ENCODE measurements at regions not wholly inside any gene's neighbourhood (a gene's known extent, or its start where the extent isn't known, plus 50 kb on each side); places are given as distances from the start of the nearest gene placed in this dataset.

DNA sequence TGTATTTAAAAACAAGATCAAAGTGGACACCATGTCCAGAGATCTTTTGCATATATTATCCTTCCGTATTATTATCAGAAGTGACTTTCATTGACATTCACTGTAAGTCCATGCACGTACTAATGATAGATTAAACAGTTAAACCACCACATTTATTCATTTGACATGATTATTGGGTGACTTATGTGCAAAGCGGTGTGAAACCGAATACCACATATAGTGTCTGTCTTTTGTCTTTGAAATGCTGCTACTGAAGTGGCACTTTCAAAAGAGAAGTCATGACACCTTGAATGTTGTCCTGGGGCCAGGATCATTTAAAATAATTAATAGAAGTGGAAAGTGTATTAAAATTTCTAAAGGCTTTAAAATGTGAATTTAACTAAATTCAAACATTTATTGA lies 100.1 kb downstream of the ERCC5 start:
- DNase-seq: no peak
- H3K27ac ChIP-seq: no peak overlapping the region
- TF ChIP-seq, protein P1, sequence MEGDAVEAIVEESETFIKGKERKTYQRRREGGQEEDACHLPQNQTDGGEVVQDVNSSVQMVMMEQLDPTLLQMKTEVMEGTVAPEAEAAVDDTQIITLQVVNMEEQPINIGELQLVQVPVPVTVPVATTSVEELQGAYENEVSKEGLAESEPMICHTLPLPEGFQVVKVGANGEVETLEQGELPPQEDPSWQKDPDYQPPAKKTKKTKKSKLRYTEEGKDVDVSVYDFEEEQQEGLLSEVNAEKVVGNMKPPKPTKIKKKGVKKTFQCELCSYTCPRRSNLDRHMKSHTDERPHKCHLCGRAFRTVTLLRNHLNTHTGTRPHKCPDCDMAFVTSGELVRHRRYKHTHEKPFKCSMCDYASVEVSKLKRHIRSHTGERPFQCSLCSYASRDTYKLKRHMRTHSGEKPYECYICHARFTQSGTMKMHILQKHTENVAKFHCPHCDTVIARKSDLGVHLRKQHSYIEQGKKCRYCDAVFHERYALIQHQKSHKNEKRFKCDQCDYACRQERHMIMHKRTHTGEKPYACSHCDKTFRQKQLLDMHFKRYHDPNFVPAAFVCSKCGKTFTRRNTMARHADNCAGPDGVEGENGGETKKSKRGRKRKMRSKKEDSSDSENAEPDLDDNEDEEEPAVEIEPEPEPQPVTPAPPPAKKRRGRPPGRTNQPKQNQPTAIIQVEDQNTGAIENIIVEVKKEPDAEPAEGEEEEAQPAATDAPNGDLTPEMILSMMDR (IDR thresholded peaks at IDR 0.05): no peak
- TF ChIP-seq EP300 (IDR thresholded peaks at IDR 0.05; ENCODE audit: low read depth) (no peak), POLR2AphosphoS5 (IDR thresholded peaks at IDR 0.05) (no peak), POLR2A (IDR thresholded peaks at IDR 0.05) (no peak)
- no peaks in the 10 kb centered on the region for H3K36me3 ChIP-seq
- peaks cover 3 to 7% of the 10 kb centered on the region in 2 donors for H3K9me3 ChIP-seq
- in situ Hi-C loops (cut with MboI; ENCODE audit: low pct_ligation_motif_present in 1 of 4, low pct_unique_long_range_greater_than_20kb in 1 of 4, low sequenced_read_pairs in 3 of 4) (no loop called here), intact Hi-C loops (cut with DNase I; ENCODE audit: low total_unique reads) (loop anchor here (5.0 kb wide), 1 partner anchor 1949 kb away; no protein-coding TSS in a partner anchor)
- H3K27me3 ChIP-seq: peaks cover 65% of the 10 kb centered on the region
- H3K4me1 ChIP-seq: peaks cover 0 to 12% (median 3%) of the 10 kb centered on the region in 4 donors
- WGBS, 2 donors (ENCODE audit: low coverage in 1 of 2): 27 to 44% methylated on average over 4 of the region's 4 CpGs
- no peak overlapping the region for H3K4me3 ChIP-seq

DNA sequence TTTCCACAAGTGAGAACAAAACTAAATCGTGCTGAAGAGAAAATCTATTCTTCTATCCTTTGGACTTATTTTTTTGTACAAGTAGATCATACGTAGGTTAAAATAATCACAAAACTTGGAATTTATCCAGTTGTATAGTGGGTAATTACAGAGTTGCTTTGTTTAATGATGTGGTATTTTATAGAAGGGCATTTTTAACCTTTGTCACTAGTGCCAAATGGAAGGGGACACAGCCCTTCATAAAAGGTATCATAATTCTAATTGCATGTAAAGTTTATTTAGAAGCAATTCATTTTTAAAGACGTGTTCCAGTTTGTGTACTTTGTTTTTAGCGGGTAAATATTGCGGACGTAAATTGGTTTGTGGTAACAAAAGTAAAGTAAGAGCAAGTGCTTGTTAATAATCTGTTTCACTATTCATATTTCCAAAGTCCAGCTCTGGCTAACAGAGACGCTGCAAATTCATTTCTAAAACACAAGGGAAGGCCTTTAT lies 99.5 kb downstream of the ERCC5 start:
- no peak overlapping the region for H3K27ac ChIP-seq
- in situ Hi-C loops (cut with MboI; ENCODE audit: low pct_ligation_motif_present in 1 of 4, low pct_unique_long_range_greater_than_20kb in 1 of 4, low sequenced_read_pairs in 3 of 4): no loop called here
- H3K9me3 ChIP-seq: peaks cover 3 to 7% of the 10 kb centered on the region in 2 donors
- WGBS, 2 donors (ENCODE audit: low coverage in 1 of 2): 42 to 45% methylated on average over 7 of the region's 7 CpGs
- no peak overlapping the region for H3K4me3 ChIP-seq
- H3K27me3 ChIP-seq: peaks cover 63% of the 10 kb centered on the region
- no peaks in the 10 kb centered on the region for H3K36me3 ChIP-seq
- intact Hi-C loops (cut with DNase I; ENCODE audit: low total_unique reads): loop anchor here (5.0 kb wide), 1 partner anchor 1948 kb away; no protein-coding TSS in a partner anchor
- TF ChIP-seq POLR2AphosphoS5 (IDR thresholded peaks at IDR 0.05): no peak
- TF ChIP-seq, protein P1 (IDR thresholded peaks at IDR 0.05): no peak
- peaks cover 0 to 12% (median 3%) of the 10 kb centered on the region in 4 donors for H3K4me1 ChIP-seq
- no peak for DNase-seq

DNA sequence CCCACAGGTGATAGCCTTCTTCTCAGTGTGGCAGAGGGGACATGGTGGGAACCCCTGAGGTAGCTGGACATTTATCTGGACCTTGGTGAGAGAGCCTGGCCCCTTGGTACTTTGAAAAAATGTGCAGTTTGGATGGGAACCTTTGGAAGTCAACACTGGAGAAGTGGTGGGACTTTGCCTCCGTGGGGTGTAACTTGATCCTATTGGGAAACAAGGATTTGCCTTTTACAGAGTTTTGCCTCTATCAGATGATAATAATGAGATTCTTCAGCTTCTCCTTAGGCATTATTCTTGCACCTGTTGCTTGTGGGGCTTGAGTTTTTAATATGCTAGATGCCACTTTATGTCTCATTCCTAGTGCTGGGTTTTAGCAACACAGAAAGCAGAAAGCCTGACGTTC lies 99.0 kb downstream of the ERCC5 start:
- H3K9me3 ChIP-seq: peaks cover 3 to 7% of the 10 kb centered on the region in 2 donors
- TF ChIP-seq, protein P1 (IDR thresholded peaks at IDR 0.05): no peak
- no peak for TF ChIP-seq POLR2AphosphoS5 (IDR thresholded peaks at IDR 0.05)
- TF ChIP-seq POLR2A (IDR thresholded peaks at IDR 0.05): no peak
- no peak for TF ChIP-seq EP300 (IDR thresholded peaks at IDR 0.05; ENCODE audit: low read depth)
- 35 to 53% methylated on average over 2 of the region's 2 CpGs for WGBS, 2 donors (ENCODE audit: low coverage in 1 of 2)
- H3K27ac ChIP-seq: no peak overlapping the region
- intact Hi-C loops (cut with DNase I; ENCODE audit: low total_unique reads): loop anchor here (5.0 kb wide), 1 partner anchor 1948 kb away; no protein-coding TSS in a partner anchor
- H3K4me3 ChIP-seq: no peak overlapping the region
- H3K36me3 ChIP-seq: no peaks in the 10 kb centered on the region
- H3K27me3 ChIP-seq: peaks cover 63% of the 10 kb centered on the region
- in situ Hi-C loops (cut with MboI; ENCODE audit: low pct_ligation_motif_present in 1 of 4, low pct_unique_long_range_greater_than_20kb in 1 of 4, low sequenced_read_pairs in 3 of 4): no loop called here
- H3K4me1 ChIP-seq: peaks cover 0 to 12% (median 3%) of the 10 kb centered on the region in 4 donors
- no peak for DNase-seq

DNA sequence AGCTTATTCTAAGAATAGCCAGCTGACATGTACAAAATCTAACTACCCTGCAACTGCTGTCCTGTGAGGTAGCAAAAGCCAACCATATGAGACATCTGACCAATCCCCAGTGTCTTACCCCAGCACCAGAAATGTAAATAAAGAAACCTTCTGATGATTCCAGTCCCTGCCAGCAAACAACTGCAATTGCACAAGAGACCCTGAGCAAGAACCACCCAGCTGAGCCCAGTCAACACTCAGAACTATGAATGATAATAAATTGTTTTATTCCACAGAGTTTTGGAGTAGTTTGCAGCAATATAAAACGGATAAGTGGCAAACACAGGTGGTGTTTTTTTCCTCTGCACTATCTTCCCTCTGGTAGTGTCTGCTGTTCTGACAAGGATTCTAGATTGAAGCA lies 94.9 kb downstream of the ERCC5 start:
- peaks cover 3 to 7% of the 10 kb centered on the region in 2 donors for H3K9me3 ChIP-seq

More for the DNA sequence above, 94.9 kb downstream of the ERCC5 start:
- in situ Hi-C loops (cut with MboI; ENCODE audit: low pct_ligation_motif_present in 1 of 4, low pct_unique_long_range_greater_than_20kb in 1 of 4, low sequenced_read_pairs in 3 of 4): no loop called here
- no peak for DNase-seq
- 72 to 80% methylated on average over 1 of the region's 1 CpG for WGBS, 2 donors (ENCODE audit: low coverage in 1 of 2)
- Histone ChIP-seq H3K27me3 (peaks cover 43% of the 10 kb centered on the region), H3K36me3 (no peaks in the 10 kb centered on the region), H3K4me3 (no peak overlapping the region), H3K4me1 (peaks cover 0 to 6% (median 3%) of the 10 kb centered on the region in 4 donors), H3K27ac (no peak overlapping the region)
- TF ChIP-seq POLR2A (IDR thresholded peaks at IDR 0.05) (no peak), POLR2AphosphoS5 (IDR thresholded peaks at IDR 0.05) (no peak)
- TF ChIP-seq, protein P1 (IDR thresholded peaks at IDR 0.05): no peak
- intact Hi-C loops (cut with DNase I; ENCODE audit: low total_unique reads): no loop called here
